ENCODE measurements at regions not wholly inside any gene's neighbourhood (a gene's known extent, or its start where the extent isn't known, plus 50 kb on each side); places are given as distances from the start of the nearest gene placed in this dataset.
"Not testable (repeated sequence)": the region's sequence is repeated elsewhere in the genome, so short reads cannot be mapped to it uniquely, and the experiment has no call there.

DNA sequence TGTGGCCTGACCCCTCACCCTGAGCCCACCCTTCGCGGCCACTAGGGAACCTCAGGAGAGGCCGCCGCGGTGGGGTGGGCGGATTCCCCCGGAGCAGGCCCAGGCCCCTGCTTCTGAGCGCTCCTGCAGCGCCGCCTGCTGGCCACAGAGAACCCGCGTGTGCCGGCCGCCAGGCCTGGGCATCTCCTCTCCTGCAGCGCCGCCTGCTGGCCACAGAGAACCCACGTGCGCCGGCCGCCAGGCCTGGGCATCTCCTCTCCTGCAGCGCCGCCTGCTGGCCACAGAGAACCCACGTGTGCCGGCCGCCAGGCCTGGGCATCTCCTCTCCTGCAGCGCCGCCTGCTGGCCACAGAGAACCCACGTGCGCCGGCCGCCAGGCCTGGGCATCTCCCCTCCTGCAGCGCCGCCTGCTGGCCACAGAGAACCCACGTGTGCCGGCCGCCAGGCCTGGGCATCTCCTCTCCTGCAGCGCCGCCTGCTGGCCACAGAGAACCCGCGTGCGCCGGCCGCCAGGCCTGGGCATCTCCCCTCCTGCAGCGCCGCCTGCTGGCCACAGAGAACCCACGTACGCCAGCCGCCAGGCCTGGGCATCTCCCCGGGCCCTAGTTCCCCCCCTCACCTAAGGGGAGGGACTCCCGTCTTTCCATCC is 126.1 kb downstream of the METRNL start:
- intact Hi-C loops (cut with micrococcal nuclease; ENCODE audit: unreplicated experiment); CTCF ChIA-PET (ENCODE audit: unreplicated experiment); H3K4me1 ChIP-seq (ENCODE audit: insufficient read depth, low read length, poor library complexity, severe bottlenecking); H4K20me1 ChIP-seq (ENCODE audit: insufficient read depth, low read length); H3K4me2 ChIP-seq (ENCODE audit: low read length); BruUV-seq (replicated peaks); H3K79me2 ChIP-seq (ENCODE audit: insufficient read depth, low read depth, low read length); H2AFZ ChIP-seq (ENCODE audit: low read length); H3K9me3 ChIP-seq (ENCODE audit: low read length); H3K36me3 ChIP-seq (ENCODE audit: insufficient read depth, low read length); H3K27ac ChIP-seq (ENCODE audit: low read depth, low read length, poor library complexity, severe bottlenecking); H3K4me3 ChIP-seq (ENCODE audit: low read depth, low read length, poor library complexity, severe bottlenecking); POLR2A ChIA-PET; H3K9me2 ChIP-seq (ENCODE audit: insufficient read depth, low read length): not testable (repeated sequence)
- TF ChIP-seq, protein P1, sequence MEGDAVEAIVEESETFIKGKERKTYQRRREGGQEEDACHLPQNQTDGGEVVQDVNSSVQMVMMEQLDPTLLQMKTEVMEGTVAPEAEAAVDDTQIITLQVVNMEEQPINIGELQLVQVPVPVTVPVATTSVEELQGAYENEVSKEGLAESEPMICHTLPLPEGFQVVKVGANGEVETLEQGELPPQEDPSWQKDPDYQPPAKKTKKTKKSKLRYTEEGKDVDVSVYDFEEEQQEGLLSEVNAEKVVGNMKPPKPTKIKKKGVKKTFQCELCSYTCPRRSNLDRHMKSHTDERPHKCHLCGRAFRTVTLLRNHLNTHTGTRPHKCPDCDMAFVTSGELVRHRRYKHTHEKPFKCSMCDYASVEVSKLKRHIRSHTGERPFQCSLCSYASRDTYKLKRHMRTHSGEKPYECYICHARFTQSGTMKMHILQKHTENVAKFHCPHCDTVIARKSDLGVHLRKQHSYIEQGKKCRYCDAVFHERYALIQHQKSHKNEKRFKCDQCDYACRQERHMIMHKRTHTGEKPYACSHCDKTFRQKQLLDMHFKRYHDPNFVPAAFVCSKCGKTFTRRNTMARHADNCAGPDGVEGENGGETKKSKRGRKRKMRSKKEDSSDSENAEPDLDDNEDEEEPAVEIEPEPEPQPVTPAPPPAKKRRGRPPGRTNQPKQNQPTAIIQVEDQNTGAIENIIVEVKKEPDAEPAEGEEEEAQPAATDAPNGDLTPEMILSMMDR (conservative IDR thresholded peaks at IDR 0.05; ENCODE audit: low read length), result peak; percentile 75
- peak; percentile 77 for DNase-seq (ENCODE audit: low spot score)

DNA sequence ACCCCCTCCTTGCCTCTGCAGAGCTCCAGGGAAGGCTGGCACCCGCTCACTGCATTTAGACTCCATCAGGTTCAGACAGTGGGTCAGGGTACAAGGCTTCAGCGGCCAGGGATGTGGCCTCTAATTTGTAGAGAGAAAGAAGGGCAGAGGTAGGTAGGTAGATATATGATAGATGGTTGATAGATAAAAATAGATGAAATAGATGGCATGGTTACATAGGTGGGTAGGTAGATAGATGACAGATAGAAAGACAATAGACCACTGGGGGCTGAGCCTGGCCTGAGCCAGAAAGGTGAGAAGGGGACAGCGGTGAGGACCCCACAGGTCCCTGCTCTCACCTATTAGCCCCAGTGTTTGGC is 126.6 kb downstream of the METRNL start:
- H3K9me3 ChIP-seq (ENCODE audit: low read length); H4K20me1 ChIP-seq (ENCODE audit: insufficient read depth, low read length); H3K36me3 ChIP-seq (ENCODE audit: insufficient read depth, low read length); CTCF ChIA-PET (ENCODE audit: unreplicated experiment); H3K4me2 ChIP-seq (ENCODE audit: low read length); DNase-seq (ENCODE audit: low spot score); H3K4me3 ChIP-seq (ENCODE audit: low read depth, low read length, poor library complexity, severe bottlenecking); H2AFZ ChIP-seq (ENCODE audit: low read length); H3K79me2 ChIP-seq (ENCODE audit: insufficient read depth, low read depth, low read length); H3K4me1 ChIP-seq (ENCODE audit: insufficient read depth, low read length, poor library complexity, severe bottlenecking); H3K9me2 ChIP-seq (ENCODE audit: insufficient read depth, low read length); BruUV-seq (replicated peaks); intact Hi-C loops (cut with micrococcal nuclease; ENCODE audit: unreplicated experiment); H3K27ac ChIP-seq (ENCODE audit: low read depth, low read length, poor library complexity, severe bottlenecking); POLR2A ChIA-PET: not testable (repeated sequence)

DNA sequence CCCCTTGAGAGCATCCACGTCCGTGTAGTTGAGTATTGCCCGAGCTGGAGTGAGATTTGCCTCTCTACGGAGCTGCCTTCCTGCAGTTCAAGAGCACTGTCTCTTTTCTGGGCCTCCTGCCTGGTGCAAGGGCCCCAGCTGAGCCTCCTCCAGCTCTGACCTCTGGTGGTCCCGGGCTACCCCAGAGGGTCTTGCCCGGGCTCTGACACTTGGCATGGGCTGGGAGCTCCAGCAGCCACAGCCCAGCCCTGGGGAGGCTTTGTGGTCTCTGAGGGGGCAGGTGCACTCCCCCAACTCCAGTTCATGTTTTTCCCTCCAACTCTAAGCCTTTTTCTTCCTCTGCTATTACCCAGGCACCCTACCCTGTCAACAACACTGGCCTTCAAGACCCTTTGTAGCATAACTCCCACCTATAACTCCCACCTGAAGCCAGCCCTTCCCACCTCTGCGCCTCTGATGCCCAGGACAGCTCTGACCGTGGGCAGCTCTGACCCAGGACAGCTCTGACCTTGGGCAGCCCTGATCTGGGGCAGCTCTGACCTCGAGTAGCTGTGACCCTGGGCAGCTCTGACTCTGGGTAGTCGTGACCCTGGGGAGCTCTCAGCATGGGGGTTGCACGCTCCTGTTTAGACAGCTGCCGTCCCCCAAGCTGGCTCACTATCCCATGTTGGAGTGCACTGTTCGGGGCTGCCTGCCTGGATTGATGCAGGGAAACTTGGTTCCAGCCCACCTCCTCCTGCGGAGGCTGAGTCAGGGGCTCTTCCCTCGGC is 127.6 kb downstream of the METRNL start:
- H3K9me2 ChIP-seq (ENCODE audit: insufficient read depth, low read length); BruUV-seq (replicated peaks); H3K4me2 ChIP-seq (ENCODE audit: low read length); H3K36me3 ChIP-seq (ENCODE audit: insufficient read depth, low read length); H3K9me3 ChIP-seq (ENCODE audit: low read length); DNase-seq (ENCODE audit: low spot score); H3K79me2 ChIP-seq (ENCODE audit: insufficient read depth, low read depth, low read length); H3K4me1 ChIP-seq (ENCODE audit: insufficient read depth, low read length, poor library complexity, severe bottlenecking); intact Hi-C loops (cut with micrococcal nuclease; ENCODE audit: unreplicated experiment); H3K4me3 ChIP-seq (ENCODE audit: low read depth, low read length, poor library complexity, severe bottlenecking); H3K27ac ChIP-seq (ENCODE audit: low read depth, low read length, poor library complexity, severe bottlenecking); POLR2A ChIA-PET; H4K20me1 ChIP-seq (ENCODE audit: insufficient read depth, low read length); H2AFZ ChIP-seq (ENCODE audit: low read length): not testable (repeated sequence)
- CTCF ChIA-PET (ENCODE audit: unreplicated experiment), result interaction anchor here (0.6 kb wide), 1 partner anchor 14 kb away, joined by 4 read pairs; no protein-coding TSS in a partner anchor

DNA sequence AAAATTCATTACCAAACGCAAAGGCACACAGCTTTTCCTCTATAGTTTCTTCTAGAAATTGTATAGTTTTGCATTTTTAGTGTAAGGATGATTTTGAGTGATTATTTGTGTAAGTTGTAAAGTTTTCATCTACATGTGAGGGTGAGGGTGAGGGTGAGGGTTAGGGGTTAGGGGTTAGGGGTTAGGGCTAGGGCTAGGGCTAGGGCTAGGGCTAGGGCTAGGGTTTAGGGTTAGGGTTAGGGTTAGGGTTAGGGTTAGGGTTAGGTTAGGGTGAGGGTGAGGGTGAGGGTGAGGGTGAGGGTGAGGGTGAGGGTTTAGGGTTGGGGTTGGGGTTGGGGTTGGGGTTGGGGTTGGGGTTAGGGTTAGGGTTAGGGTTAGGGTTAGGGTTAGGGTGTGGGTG is 167.6 kb downstream of the METRNL start:
- CTCF ChIA-PET (ENCODE audit: unreplicated experiment); H3K9me3 ChIP-seq (ENCODE audit: low read length); H3K27ac ChIP-seq (ENCODE audit: low read depth, low read length, poor library complexity, severe bottlenecking); H3K79me2 ChIP-seq (ENCODE audit: insufficient read depth, low read depth, low read length); H3K4me2 ChIP-seq (ENCODE audit: low read length); H4K20me1 ChIP-seq (ENCODE audit: insufficient read depth, low read length); H3K9me2 ChIP-seq (ENCODE audit: insufficient read depth, low read length); H3K36me3 ChIP-seq (ENCODE audit: insufficient read depth, low read length); BruUV-seq (replicated peaks); H2AFZ ChIP-seq (ENCODE audit: low read length); H3K4me3 ChIP-seq (ENCODE audit: low read depth, low read length, poor library complexity, severe bottlenecking); H3K4me1 ChIP-seq (ENCODE audit: insufficient read depth, low read length, poor library complexity, severe bottlenecking); POLR2A ChIA-PET; intact Hi-C loops (cut with micrococcal nuclease; ENCODE audit: unreplicated experiment): not testable (repeated sequence)
- DNase-seq (ENCODE audit: low spot score), result peak; percentile 30

Data from OCI-LY7 (cell line).